HS-5 (cell line): ENCODE measurements at regions not wholly inside any gene's neighbourhood (a gene's known extent, or its start where the extent isn't known, plus 50 kb on each side); places are given as distances from the start of the nearest gene placed in this dataset.

Experiments used
- DNase-seq: peaks from one replicate; pipeline ENCODE4 v3.0.0-alpha.2; 2012; ENCODE audit warnings: low read depth

DNA sequence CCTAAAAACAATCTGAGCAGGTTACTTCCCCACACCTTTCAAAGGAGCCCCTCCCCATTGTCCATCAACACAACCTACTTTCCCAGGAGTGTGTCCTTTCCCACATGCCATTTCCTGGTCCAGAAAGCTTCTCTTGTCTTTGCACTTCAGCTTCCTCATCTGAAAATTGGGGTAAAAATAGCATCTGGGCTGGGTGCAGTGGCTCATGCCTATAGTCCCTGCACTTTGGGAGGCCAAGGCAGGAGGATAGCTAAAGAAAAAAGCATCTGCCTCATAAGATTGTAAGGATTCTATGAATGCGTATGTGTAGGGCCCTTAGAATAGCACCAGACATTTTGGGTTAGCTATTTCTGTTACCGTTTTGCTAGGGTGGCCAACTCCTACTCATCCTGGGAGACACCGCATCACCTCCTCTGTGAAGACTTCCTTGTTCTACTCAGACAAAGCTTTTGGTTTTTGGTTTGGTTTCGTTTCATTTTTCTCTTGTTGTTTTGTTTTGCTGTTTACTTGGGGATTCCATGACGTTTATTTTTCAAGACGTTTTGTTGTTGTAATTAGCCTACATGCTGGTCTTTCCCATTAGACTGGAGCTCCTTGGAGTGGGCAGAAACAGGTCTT, 224.4 kb upstream of the TLE3 start:
- DNase-seq = no peak

DNA sequence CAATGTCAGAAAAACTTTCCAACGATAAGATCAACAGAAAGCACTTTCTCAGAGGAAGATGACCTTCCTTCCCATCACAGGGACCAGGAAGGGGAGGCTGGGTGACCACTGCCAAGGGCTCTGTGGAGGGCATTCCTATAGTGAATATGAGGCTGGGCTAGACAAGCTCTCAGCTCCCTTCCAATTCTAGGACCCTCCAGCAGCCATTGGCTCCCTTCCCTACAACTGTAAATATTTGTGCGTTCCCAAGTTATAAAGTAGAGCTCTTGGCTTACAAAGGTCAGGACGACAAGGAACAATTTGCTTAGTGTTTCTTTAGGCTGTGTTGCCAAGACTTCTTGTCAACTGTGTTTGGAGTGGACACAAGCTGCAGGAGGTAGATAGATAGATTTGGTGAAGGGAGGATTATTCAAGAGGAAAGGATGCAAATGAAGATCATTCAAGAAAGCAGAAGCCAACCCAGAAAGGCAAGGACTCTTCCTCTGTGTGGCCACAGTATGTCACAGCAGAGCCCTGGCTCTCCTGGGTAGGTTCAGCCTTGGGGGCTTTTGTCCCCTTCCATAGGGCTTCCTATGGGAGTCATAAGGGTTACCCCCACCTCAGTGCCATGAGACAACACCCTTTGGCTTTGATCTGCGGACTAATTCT, 223.6 kb upstream of the TLE3 start:
- no peak for DNase-seq

DNA sequence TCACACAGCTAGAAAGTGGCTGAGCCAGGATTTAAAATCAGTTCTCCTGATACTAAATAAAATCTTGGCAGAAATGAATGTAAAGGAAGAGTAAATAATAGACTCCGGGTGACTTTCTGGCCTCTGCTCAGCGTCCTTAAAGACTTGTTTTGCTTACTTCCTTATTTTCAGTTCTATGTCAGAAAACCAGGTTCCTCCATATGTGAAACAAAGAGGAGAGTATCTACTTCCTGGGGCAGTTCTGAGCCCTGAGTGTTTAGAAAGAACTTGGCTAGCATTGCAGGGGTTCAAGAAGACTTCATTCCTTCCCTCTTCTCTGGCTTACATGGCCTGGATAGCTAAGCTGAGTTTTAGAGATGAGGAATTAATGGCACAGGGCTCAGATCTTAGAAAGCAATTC, 222.8 kb upstream of the TLE3 start:
- no peak for DNase-seq

DNA sequence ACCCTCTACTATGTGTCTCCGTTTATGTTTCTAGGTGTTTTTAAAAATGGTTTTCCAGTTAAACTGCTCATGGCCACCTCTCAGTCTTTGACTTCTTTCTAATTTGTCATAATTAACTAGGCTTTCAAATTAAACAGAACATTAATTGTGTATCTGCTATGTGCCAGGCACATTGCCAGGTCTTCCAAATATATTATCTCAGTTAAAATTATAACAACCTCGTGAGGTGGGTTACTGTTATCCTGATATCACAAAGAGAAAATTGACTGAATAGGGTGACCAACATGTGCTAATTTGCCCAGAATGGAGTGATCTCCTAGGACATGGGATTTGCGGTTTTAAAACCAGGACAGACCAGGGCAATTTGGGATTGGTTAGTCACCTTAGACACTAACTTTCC, 222.4 kb upstream of the TLE3 start:
- no peak for DNase-seq

DNA sequence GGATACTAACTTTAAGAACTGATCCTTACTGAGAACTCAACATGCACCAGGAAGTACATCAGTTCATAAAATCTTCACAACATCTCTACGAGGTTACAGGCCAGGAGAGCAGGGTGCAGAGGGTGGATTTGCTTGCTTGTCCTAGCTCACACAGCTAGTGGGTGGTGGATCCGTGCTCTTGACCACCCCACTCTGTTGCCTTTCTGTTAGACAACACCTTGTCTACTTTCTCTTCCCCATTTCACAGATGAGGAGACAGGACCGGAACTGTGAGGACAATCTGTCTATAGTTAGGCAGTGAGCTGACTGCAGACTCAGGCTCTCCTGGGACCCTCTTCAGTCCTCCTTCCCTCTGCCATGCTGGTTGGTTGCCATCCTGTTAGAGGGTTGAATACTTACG, 221.7 kb upstream of the TLE3 start:
- DNase-seq = no peak

DNA sequence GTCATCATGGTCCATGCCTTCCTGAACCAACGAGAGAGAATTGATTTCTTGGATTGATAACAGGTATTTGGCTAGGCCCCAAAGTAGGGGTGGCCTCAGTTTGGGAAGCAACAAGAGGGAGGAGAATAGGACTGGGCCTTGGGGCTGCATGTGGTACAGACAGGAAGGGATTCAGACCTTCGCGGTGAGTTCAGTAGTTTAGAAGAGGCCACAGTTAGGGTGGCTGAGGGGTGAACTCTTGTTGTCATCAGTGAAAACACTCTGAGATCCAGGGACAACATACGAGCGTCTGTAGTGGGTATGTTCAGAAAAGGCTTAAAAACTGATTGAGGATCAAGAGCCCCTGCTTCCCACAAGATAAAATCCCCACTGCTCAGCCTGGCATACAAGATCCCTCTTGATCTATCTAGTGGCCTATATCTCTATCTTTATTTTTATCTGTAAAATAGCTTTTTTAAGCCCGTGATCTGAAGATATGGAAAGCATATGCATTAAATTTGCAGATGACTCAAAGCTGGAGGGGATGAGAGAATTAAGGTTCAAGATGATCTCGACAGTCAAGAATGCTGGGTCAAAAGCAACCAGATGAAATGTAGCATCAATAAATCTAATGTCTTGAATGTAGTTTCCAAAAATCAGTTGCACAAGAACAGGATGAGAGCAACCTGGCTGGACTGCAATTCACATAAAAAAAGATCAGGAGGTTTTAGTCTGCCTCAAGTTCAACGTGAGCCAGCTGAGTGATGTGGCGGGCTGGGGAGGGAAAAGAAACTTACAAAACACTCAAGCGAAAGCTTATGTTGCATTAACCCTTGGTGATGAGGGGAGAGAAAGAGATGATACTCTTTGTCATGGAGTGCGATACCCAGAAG, 221.1 kb upstream of the TLE3 start:
- peak; percentile 90 for DNase-seq

DNA sequence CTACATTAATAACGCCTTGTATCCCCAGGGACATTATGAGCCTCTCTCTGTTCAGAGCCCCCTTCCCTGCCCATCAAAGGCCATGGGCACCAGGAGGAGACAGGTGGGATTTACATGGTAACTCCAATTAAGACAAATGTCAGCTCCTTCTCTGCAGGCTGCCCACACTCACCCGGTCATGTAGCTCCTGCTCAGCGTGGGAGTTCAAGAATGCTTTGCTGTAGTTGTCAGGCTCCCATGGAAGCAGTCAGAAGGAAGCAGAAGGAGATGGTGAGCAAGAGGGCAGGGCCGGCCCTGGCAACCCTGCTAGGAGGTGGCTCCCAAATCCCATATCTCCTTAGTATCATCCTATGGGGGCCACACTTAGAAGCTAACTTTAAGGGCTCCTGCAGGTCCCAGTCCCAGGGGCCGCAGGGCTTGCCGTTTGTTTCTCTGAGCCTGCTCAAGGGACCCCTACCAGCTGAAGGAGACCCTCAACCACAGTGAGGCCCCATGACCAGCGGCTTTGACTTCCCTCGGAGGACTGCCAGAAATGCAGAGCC, 218.4 kb upstream of the TLE3 start:
- no peak for DNase-seq

DNA sequence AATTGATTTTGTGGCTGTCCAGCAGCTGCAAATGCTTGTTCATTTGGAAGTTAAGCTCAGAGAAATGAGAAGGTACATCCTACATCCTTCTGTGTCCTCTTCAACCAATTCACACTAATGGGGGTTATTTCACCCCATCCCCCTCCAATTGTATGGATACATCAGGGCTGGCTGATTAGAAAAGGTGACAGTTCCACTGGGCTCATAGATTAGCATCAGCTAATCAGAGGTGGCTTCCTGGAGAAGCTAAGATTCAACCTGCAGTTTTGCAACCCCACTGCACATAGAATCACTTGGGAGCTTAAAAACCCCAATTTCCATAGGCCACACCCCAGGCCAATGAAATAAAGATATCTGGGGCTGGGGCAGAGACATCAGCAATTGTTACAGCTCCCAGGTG, 217.7 kb upstream of the TLE3 start:
- no peak for DNase-seq

DNA sequence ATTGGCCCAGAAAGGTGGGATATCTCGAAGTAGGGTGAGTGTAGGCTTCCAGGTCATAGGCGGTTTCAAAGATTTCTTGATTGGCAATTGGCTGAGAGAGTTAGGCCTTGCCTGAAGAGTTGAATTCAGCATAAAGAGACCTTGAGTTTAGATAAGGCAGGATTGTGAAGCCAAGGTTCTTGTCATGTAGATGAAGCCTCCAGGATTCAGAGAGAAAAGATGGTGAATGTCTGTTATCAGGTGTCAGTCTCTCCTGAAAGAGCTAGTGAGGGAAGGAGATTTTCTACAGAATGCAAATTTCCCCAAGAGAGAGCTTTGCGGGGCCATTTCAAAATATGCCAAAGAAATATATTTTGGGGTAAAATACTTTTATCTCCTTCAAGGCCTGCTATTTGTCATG, 217.0 kb upstream of the TLE3 start:
- DNase-seq = no peak

DNA sequence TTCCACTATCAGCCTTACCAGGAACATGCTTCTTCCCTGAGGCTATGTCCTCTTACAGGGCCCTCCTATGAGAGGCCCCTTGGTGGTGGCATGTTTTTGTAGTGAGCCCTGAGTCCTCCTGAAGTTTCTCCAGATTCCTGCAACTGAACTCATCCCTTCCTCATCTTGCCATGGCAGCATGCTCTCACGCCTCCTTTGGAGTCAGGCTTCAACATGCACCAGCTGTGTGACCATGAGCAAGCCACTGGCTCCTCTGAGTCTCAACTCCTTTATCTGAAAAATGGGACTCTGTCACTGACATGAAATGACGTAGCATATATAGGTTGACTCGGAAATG, 216.3 kb upstream of the TLE3 start:
- DNase-seq = no peak

DNA sequence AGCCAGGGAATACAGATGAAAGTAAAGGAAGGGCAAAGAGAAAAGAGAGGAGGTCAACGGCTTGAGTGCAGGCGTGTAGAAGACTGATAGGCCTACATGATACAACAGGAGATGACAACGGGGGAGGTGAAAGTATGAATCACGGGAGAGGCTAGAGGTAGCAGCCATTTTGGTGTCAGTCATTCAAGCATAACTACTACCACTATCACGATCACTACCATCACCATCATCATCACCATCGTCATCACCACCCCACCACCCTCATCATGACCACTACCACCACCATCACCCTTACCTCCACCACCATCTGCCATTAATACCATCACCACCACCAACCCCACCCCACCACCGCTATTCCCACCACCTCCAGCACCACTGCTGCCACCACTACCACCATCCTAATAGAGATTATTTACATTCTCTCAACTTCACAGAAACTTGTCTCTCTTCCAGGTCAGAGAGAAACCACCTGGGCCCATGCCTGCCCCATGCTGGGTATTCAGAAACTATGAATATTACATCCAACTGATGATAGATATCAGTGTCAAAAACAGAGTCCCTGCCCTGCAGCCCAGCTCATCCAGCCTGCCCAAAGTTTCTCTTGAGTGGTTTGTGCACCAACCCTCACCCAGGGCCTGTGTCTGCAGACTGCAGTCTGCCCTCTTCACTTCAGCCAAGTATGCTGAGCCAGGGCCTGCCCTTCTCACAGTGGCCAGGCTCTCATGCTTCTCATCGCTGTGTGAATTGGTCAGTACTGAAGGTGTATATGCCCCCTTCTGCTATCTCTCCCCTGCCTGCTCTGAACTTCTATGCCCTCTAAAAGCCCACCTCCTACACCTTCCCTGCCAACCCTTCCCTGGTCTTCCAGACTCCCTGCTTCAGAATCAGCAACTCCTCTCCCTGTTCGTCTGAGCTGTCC, 215.6 kb upstream of the TLE3 start:
- no peak for DNase-seq

DNA sequence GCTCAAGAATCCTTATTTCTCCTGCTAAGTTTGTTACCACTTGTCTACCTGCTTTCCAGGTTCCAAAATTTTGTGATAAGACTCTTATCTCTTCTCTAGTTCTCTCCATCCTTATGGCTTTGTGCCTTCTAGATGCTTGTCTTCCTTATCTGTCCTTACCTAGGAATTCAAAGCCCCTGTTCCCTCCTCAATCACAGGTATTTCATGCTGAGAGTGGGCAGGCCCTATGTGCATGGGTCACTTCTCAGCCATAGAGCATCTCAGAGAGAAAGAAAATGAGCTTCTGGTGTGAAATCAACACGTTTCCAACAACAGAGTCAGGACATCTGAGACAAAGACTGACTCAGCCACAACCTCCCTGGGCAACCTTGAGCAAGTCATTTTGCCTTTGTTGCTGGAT, 214.1 kb upstream of the TLE3 start:
- no peak for DNase-seq

DNA sequence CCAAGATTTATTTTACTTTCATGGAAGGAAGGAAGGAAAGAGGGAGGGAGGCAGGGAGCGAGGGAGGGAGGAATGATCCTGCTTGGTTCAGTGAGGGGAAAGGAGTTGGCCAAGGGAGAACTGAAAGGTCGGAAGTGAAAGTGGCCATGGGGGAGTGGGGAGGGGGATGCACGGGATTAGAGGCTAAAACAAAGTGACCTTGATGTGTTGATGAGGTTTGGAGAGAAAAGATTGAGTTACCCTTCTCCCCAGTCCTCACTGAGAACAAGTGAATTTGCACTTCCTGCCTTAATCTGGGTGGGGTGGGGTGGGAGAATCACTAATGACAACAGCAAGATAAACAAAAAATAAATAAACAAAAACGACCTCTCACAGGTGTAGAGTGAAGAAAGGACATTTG, 212.0 kb upstream of the TLE3 start:
- DNase-seq = no peak

DNA sequence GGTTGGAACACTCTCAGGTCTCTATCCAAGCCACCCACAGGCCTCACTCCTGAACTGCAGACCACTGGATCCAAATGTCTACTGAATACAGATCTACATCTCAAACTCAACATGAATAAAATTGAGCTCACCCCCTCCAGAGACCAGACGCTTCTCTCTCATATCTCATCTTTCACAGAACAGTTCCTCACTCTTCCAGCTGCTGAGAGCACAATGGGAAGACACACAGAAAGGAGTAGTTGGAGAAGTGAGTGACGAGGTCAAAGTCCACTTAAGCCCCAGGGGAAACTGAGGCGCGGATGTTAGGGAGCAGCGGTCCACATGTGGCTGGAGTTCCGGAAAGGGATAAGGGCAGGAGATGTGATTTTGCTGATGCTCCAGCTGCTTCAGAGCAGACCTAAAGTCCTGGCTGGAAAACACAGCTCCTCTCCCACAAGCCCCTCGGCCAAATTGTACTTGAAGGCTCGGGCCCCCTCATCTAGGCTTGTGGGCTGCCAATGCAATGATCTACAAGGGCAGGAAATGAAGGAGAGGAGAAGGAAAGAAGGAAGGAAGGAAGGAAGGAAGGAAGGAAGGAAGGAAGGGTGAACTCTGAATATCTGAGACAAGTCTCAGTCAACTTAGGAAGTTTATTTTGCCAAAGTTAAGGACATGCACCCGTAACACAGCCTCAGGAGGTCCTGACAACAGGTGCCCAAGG, 211.2 kb upstream of the TLE3 start:
- DNase-seq = no peak

DNA sequence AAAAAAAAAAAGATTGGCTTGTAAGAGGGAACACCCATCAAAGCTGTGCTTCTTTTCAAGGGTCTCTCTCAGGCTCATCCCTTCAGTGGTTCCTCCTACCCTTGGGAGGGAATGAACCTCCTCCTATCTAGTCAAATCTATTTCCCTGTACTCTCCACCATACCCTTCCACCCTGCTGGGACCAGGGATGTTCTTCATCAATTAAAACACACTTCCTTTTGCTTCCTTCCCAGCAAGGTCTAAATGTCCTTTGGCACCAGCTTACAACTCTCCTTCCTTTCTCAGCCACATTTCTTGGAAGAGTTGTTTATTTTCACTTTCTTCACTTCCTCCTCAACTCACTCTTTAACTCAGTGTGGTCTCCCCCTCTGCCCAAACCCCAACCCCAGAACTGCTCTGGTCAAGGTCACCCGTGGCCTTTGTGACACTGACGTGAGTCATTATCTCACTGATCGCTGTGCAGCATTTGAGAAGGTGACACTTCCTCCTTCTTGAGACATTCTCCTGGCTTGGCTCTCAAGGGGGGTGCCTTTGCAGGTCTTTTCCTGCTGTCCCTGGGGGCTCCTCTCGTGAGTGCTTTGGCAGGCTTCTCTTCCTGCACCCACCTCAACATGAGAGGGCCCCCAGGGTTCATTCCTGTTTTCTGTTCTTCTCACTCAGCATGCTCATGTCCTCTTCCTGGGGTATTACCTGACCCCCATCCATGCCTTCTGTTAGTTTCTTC, 210.5 kb upstream of the TLE3 start:
- DNase-seq = no peak

DNA sequence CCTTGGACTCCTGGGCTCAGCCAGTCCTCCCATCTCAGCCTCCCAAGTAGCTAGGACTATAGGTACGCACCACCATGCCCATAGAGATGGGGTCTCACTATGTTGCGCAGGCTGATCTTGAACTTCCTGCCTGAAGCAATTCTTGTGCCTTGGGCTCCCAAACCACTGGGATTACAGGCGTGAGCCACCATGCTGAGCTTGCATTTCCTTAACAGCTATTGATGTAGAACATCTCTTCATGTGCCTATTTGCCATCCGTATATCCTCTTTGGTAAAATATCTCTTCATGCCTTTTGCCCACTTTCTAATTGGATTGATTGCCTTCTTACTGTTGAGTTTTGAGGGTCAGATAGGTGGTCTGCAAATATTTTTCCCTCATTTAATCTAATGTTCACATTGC, 208.9 kb upstream of the TLE3 start:
- no peak for DNase-seq

DNA sequence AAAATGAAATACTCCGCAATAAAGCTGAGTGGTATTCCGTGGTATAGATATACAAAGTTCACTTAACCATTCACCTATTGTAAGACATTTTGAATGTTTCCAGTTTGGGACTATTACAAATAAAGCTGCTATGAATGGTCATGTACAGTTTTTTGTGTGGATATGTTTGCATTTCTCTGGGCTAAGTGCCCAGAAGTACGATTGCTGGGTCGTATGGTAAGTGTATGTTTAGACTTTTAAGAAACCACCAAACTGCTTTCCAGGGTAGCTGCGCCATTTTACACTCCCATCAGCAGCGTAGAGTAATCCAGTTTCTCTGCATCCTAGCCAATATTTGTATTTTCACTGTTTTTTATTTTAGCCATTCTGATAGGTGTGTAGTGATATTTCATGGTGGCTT, 208.4 kb upstream of the TLE3 start:
- no peak for DNase-seq

DNA sequence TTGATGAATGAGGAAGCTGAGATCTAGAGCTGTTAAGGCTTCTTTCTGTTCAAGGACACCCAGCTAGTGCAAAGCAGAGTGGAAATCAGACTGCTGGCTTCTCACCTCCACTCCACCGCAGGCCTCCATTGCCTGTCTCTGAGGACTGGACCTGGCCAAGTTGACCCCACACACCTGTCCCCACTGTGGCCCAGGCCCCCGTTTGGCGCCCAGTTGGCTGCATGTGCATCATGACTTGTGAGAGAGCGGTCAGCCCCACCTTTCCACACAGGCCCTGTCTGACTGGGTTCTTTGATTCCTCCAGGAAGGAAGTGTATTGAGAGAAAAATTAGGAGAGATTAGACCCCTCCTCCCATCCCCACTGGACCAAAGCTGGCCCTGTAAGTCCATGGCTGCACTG, 206.3 kb upstream of the TLE3 start:
- DNase-seq = no peak

DNA sequence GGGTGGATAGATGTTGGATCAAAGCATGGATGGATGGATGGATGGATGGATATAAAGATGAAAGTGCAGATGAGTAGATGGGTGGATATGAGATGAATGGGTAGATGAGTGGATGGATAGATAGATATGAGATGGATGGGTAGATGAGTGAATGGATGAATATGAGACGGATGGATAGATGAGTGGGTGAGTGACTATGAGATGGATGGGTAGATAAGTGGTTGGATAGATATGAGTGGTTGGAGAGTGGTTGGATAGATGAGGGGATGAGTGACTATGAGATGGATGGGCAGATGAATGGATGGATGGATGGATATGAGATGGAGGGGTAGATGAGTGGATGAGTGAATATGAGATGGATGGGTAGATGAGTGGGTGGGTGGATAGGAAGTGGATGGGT, 204.6 kb upstream of the TLE3 start:
- no peak for DNase-seq

DNA sequence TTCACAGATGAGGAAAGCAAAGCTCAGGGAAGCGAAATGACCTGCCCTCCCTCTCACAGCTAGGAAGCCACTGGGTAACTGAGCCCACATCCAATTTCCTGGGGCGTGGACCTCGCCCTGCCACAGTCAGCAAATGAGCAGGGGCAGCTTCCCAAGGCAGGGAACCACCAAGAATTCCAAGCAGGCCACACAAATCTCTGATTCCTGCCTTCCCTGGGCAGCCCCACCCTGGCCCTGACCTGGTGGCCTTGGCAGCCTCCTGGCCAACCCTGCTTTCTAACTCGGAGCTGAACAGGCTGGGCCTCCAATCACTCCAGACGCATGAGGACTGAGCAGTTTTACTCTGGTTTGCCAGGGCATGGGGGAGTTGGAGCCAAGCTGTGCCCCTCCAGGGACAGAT, 203.7 kb upstream of the TLE3 start:
- no peak for DNase-seq
